SK-N-SH (cell line): ENCODE measurements at regions not wholly inside any gene's neighbourhood (a gene's known extent, or its start where the extent isn't known, plus 50 kb on each side); places are given as distances from the start of the nearest gene placed in this dataset.

Experiments used
- CTCF ChIA-PET: fragments of 300-600, 350-600 bp; formaldehyde crosslinking; extraction: SDS; loops from one replicate; lab custom pipeline; 2021; lab: Yijun Ruan, JAX
- POLR2A ChIA-PET: fragments of 350-600 bp; sonication (Branson Sonifier 250); formaldehyde crosslinking; extraction: SDS; loops from one replicate; lab custom pipeline; 2020; ENCODE audit warnings: antibody characterized with exemption, inconsistent platforms; lab: Yijun Ruan, JAX
- DNase-seq: peaks from one replicate; pipeline ENCODE4 v3.0.0; 2012
- H2AFZ ChIP-seq: fragments of 200-600 bp; sonication (generic); 2 replicates; pipeline ENCODE4 v1.8.1; 2016; ENCODE audit warnings: antibody characterized with exemption, mild to moderate bottlenecking, low read depth
- H3F3A ChIP-seq: fragments of 200-600 bp; sonication (generic); replicated peaks from 2 replicates; pipeline ENCODE3; 2016; ENCODE audit warnings: antibody characterized with exemption, mild to moderate bottlenecking; ENCODE audit not compliant: insufficient read depth
- H3K27ac ChIP-seq, 2 experiments: fragments of 200-500 bp in 1 of 2; fragments of 200-600 bp in 1 of 2; sonication (Bioruptor generic) in 1 of 2; sonication (generic), shearing (Covaris generic) in 1 of 2; 2 replicates each; pipeline versions ENCODE4 v1.5.1 to v1.6.1; 2014 to 2016; ENCODE audit warnings: low read depth in 2 of 2, inconsistent platforms in 1 of 2, low read length in 1 of 2, mild to moderate bottlenecking in 1 of 2, mixed read lengths in 1 of 2
- H3K27me3 ChIP-seq: fragments of 200-600 bp; sonication (generic), shearing (Covaris generic); 2 replicates; pipeline ENCODE4 v1.6.1; 2016; ENCODE audit warnings: mixed run types; ENCODE audit not compliant: insufficient read depth
- H3K36me3 ChIP-seq, 2 experiments: fragments of 200-500 bp in 1 of 2; fragments of 200-600 bp in 1 of 2; sonication (Bioruptor generic) in 1 of 2; sonication (generic) in 1 of 2; replicated peaks in 1 of 2; 2 replicates each; pipeline versions ENCODE3 to v1.5.1; 2014 to 2016; ENCODE audit warnings: low read length in 1 of 2, mild to moderate bottlenecking in 1 of 2; ENCODE audit not compliant: insufficient read depth in 2 of 2, control insufficient read depth in 1 of 2
- H3K4me1 ChIP-seq, 2 experiments: fragments of 200-500 bp in 1 of 2; fragments of 200-600 bp in 1 of 2; sonication (Bioruptor generic) in 1 of 2; sonication (generic), shearing (Covaris generic) in 1 of 2; 2 replicates each; pipeline versions ENCODE4 v1.5.1 to v1.6.1; 2014 to 2016; ENCODE audit warnings: low read depth in 1 of 2, low read length in 1 of 2, mixed run types in 1 of 2; ENCODE audit not compliant: insufficient read depth in 2 of 2, control insufficient read depth in 1 of 2
- H3K4me2 ChIP-seq: fragments of 200-600 bp; sonication (generic), shearing (Covaris generic); 2 replicates; pipeline ENCODE4 v1.6.1; 2017; ENCODE audit warnings: mixed run types
- H3K4me3 ChIP-seq, 2 experiments: fragments of 200-500 bp in 1 of 2; fragments of 200-600 bp in 1 of 2; sonication (Bioruptor generic) in 1 of 2; sonication (generic), shearing (Covaris generic) in 1 of 2; 2 replicates each; pipeline versions ENCODE4 v1.5.1 to v1.8.1; 2014 to 2016; ENCODE audit warnings: low read depth in 2 of 2, inconsistent platforms in 1 of 2, low read length in 1 of 2, mild to moderate bottlenecking in 1 of 2, mixed read lengths in 1 of 2, moderate library complexity in 1 of 2
- H3K79me2 ChIP-seq: fragments of 200-600 bp; sonication (generic); 2 replicates; pipeline ENCODE4 v1.8.1; 2017; ENCODE audit warnings: mild to moderate bottlenecking; ENCODE audit not compliant: insufficient read depth
- H3K9ac ChIP-seq: fragments of 200-600 bp; sonication (generic); 2 replicates; pipeline ENCODE4 v1.6.1; 2017; ENCODE audit warnings: mixed run types
- H3K9me2 ChIP-seq: fragments of 200-600 bp; sonication (generic); 2 replicates; pipeline ENCODE4 v1.6.1; 2017; ENCODE audit warnings: mixed run types
- H3K9me3 ChIP-seq: fragments of 200-600 bp; sonication (generic); 2 replicates; pipeline ENCODE4 v1.6.1; 2017; ENCODE audit warnings: mixed run types, mild to moderate bottlenecking, moderate library complexity
- H4K20me1 ChIP-seq: fragments of 200-600 bp; sonication (generic); 2 replicates; pipeline ENCODE4 v1.6.1; 2017; ENCODE audit warnings: mild to moderate bottlenecking, mixed run types; ENCODE audit not compliant: insufficient read depth
- CTCF ChIP-seq: fragments of 200-600 bp; sonication (generic); IDR thresholded peaks from 2 replicates; pipeline ENCODE4 v1.6.1; 2017; ENCODE audit warnings: antibody characterized with exemption, mild to moderate bottlenecking, moderate library complexity
- EP300 ChIP-seq, 2 experiments: IDR thresholded peaks; 2 replicates each; pipeline versions ENCODE4 v1.4.0 to v1.6.1; 2012; ENCODE audit warnings: borderline replicate concordance in 1 of 2, low read depth in 1 of 2, low read length in 1 of 2
- FOSL2 ChIP-seq: IDR thresholded peaks from 2 replicates; pipeline ENCODE4 v1.4.0; 2012; ENCODE audit warnings: low read depth, mild to moderate bottlenecking, moderate library complexity, borderline replicate concordance
- FOXM1 ChIP-seq: IDR thresholded peaks from 2 replicates; pipeline ENCODE4 v1.4.0; 2012; ENCODE audit warnings: low read depth, mild to moderate bottlenecking
- GATA2 ChIP-seq: sonication (generic); formaldehyde crosslinking; IDR thresholded peaks from 2 replicates; pipeline ENCODE4 v1.5.0; 2020; ENCODE audit warnings: mild to moderate bottlenecking, missing genetic modification reagents
- JUND ChIP-seq: IDR thresholded peaks from 2 replicates; pipeline ENCODE4 v1.4.0; 2012
- MAX ChIP-seq: IDR thresholded peaks from 2 replicates; pipeline ENCODE4 v1.4.0; 2012; ENCODE audit warnings: low read depth
- MXI1 ChIP-seq: IDR thresholded peaks from 2 replicates; pipeline ENCODE4 v1.6.1; 2012; ENCODE audit warnings: mild to moderate bottlenecking, low read depth, low read length, improper control_type of control experiment
- PBX3 ChIP-seq: IDR thresholded peaks from 2 replicates; pipeline ENCODE4; 2012
- RFX5 ChIP-seq: IDR thresholded peaks from 2 replicates; pipeline ENCODE4 v1.6.1; 2012; ENCODE audit warnings: mild to moderate bottlenecking, improper control_type of control experiment, low read length
- RXRA ChIP-seq: IDR thresholded peaks from 2 replicates; pipeline ENCODE4 v1.4.0; 2012; ENCODE audit warnings: low read depth, mild to moderate bottlenecking, borderline replicate concordance
- SIN3A ChIP-seq: IDR thresholded peaks from 2 replicates; pipeline ENCODE4 v1.6.1; 2012; ENCODE audit warnings: low read depth, mild to moderate bottlenecking, low read length, moderate library complexity, borderline replicate concordance
- TEAD4 ChIP-seq: IDR thresholded peaks from 2 replicates; pipeline ENCODE4 v1.4.0; 2012; ENCODE audit warnings: mild to moderate bottlenecking, borderline replicate concordance; ENCODE audit not compliant: insufficient read depth
- USF1 ChIP-seq: IDR thresholded peaks from 2 replicates; pipeline ENCODE4 v1.4.0; 2012; ENCODE audit warnings: low read depth, borderline replicate concordance
- YY1 ChIP-seq: IDR thresholded peaks from 2 replicates; pipeline ENCODE4 v1.4.0; 2012; ENCODE audit warnings: low read depth, mild to moderate bottlenecking
- ZBTB33 ChIP-seq: IDR thresholded peaks from 2 replicates; pipeline ENCODE4 v1.4.0; 2012; ENCODE audit warnings: low read depth, borderline replicate concordance
- WGBS: methylation state at CpG from one replicate; pipeline ENCODE4 v1.1.6; 2017; ENCODE audit warnings: low lambda C conversion rate; 5-methylcytosine and 5-hydroxymethylcytosine counted together

GRCh38 chr2:187719510-187719909 lies 165.3 kb upstream of the TFPI start:
- H3K9ac ChIP-seq: no peak overlapping the region
- no peaks in the 10 kb centered on the region for H3K36me3 ChIP-seq
- DNase-seq: no peak
- no peak overlapping the region for H3K27ac ChIP-seq
- no peaks in the 10 kb centered on the region for H3K79me2 ChIP-seq
- TF ChIP-seq MXI1 (no peak), ZBTB33 (no peak), PBX3 (no peak), FOXM1 (no peak), EP300 (IDR thresholded peaks at IDR 0.05; ENCODE audit: borderline replicate concordance in 1 of 2, low read depth in 1 of 2, low read length in 1 of 2) (no peak), YY1 (no peak), RFX5 (no peak), JUND (no peak), MAX (no peak), SIN3A (no peak), RXRA (no peak), TEAD4 (no peak), GATA2 (no peak)
- ChIA-PET POLR2A (no interaction called here), CTCF (interaction anchor here (1.0 kb wide), 1 partner anchor 38 kb away, joined by 3 read pairs; no protein-coding TSS in a partner anchor)
- no peak overlapping the region for H3K4me3 ChIP-seq
- 94% methylated on average over 2 of the region's 2 CpGs for WGBS
- H2AFZ ChIP-seq: no peak overlapping the region
- no peaks in the 10 kb centered on the region for H3K27me3 ChIP-seq
- H4K20me1 ChIP-seq: no peaks in the 10 kb centered on the region
- H3K9me2 ChIP-seq: no peaks in the 10 kb centered on the region
- 0 out of 2 replicates have a peak, but pooled peaks cover 3% of the 10 kb centered on the region for H3K9me3 ChIP-seq
- H3K4me1 ChIP-seq: no peaks in the 10 kb centered on the region
- H3K4me2 ChIP-seq: no peak overlapping the region
- no peaks in the 10 kb centered on the region for H3F3A ChIP-seq

- no peak overlapping the region for H3K4me2 ChIP-seq
- H4K20me1 ChIP-seq: no peaks in the 10 kb centered on the region
- 62% methylated on average over 4 of the region's 4 CpGs for WGBS
- no peaks in the 10 kb centered on the region; a peak in 1 of 4 replicates for H3K4me1 ChIP-seq
- H3K9me3 ChIP-seq: 0 out of 2 replicates have a peak, but pooled peaks cover 4% of the 10 kb centered on the region
- no peak overlapping the region for H3K27ac ChIP-seq
- H2AFZ ChIP-seq: no peak overlapping the region
- H3K27me3 ChIP-seq: no peaks in the 10 kb centered on the region
- no peak for TF ChIP-seq MAX
- no peak for TF ChIP-seq USF1
- TF ChIP-seq FOSL2: no peak
- no peak for TF ChIP-seq CTCF
- TF ChIP-seq MXI1: no peak
- TF ChIP-seq RXRA: no peak
- TF ChIP-seq, all 33 proteins: peak for 0
- CTCF ChIA-PET: interaction anchor here (1.0 kb wide), 1 partner anchor 73 kb away, joined by 3 read pairs; no protein-coding TSS in a partner anchor
- H3K36me3 ChIP-seq: no peaks in the 10 kb centered on the region
- no peaks in the 10 kb centered on the region for H3K79me2 ChIP-seq
- no peak overlapping the region for H3K4me3 ChIP-seq
- DNase-seq: no peak
- no peaks in the 10 kb centered on the region for H3F3A ChIP-seq
- H3K9ac ChIP-seq: no peak overlapping the region
- H3K9me2 ChIP-seq: no peaks in the 10 kb centered on the region
- POLR2A ChIA-PET: no interaction called here
Measured at GRCh38 chr2:187748958-187749357, 194.7 kb upstream of the TFPI start.
